Cardiac muscle cell (in vitro differentiated cells and primary cell): ENCODE measurements at regions not wholly inside any gene's neighbourhood (a gene's known extent, or its start where the extent isn't known, plus 50 kb on each side); places are given as distances from the start of the nearest gene placed in this dataset.
A peak's percentile ranks its signal among the peaks of the same experiment; 100 is the strongest.

ENCODE experiments used
- DNase-seq, 2 donors: peaks; one replicate each; pipeline versions ENCODE4 v3.0.0 to v3.0.0-alpha.2; 2010 to 2017; ENCODE audit warnings: low read depth in 1 of 2, low spot score in 1 of 2
- H3K27ac ChIP-seq: fragments of 200-600 bp; sonication (generic); 2 replicates; pipeline ENCODE4 v1.5.1; 2016
- H3K27me3 ChIP-seq: fragments of 200-600 bp; sonication (generic); 2 replicates; pipeline ENCODE4 v1.6.0; 2016; ENCODE audit warnings: control low read depth
- H3K36me3 ChIP-seq: fragments of 200-600 bp; sonication (generic); 2 replicates; pipeline ENCODE4 v1.5.1; 2016; ENCODE audit warnings: control low read depth
- H3K4me1 ChIP-seq: fragments of 200-600 bp; sonication (generic); 2 replicates; pipeline ENCODE4 v1.8.1; 2017; ENCODE audit warnings: low read depth, mild to moderate bottlenecking, mixed run types
- H3K4me3 ChIP-seq: fragments of 200-600 bp; sonication (generic); 2 replicates; pipeline ENCODE4 v1.5.1; 2016; ENCODE audit warnings: mild to moderate bottlenecking
- H3K9me3 ChIP-seq: fragments of 200-600 bp; sonication (generic); 2 replicates; pipeline ENCODE4 v1.5.1; 2017; ENCODE audit warnings: low read depth, mild to moderate bottlenecking, control low read depth
- CTCF ChIP-seq: IDR thresholded peaks from 2 replicates; pipeline ENCODE4 v1.5.1; 2012; ENCODE audit warnings: low read depth, mild to moderate bottlenecking, low read length

DNA sequence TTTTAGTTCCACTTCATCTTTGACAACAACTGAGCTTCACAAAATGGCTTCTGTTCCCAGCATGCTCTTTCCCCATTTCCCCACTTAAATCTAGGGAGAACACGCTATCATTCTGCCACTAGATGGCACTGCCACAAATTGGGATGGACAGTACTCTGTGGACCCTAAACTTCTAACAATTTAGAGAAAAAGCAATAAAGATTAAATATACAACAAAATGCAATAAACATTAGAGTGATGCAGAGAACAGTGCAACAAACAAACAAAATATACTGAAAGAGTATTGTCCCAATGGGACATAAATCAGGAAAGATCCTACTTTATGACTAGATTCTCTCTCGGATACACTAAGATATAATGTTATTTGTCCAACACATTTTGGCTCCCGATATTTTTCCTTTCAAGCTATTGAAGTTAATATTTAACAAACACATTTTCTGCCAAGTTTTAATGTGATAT is 169.7 kb upstream of the TMCO5A start:
- no peaks in the 10 kb centered on the region for H3K9me3 ChIP-seq
- no peaks in the 10 kb centered on the region for H3K27me3 ChIP-seq
- peak; percentile 12 to 81 for DNase-seq
- peak; percentile 69 for TF ChIP-seq CTCF
- no peaks in the 10 kb centered on the region for H3K36me3 ChIP-seq
- no peaks in the 10 kb centered on the region for H3K4me1 ChIP-seq
- H3K27ac ChIP-seq = no peak overlapping the region
- H3K4me3 ChIP-seq = no peak overlapping the region

GRCh38 chr15:37765786-37766185 is 168.7 kb upstream of the TMCO5A start:
- no peak for DNase-seq
- no peak overlapping the region for H3K4me3 ChIP-seq
- H3K27me3 ChIP-seq = no peaks in the 10 kb centered on the region
- H3K9me3 ChIP-seq = no peaks in the 10 kb centered on the region
- H3K36me3 ChIP-seq = no peaks in the 10 kb centered on the region
- no peak overlapping the region for H3K27ac ChIP-seq
- no peaks in the 10 kb centered on the region for H3K4me1 ChIP-seq
- no peak for TF ChIP-seq CTCF

- no peaks in the 10 kb centered on the region for H3K4me1 ChIP-seq
- TF ChIP-seq CTCF = no peak
- no peak overlapping the region for H3K27ac ChIP-seq
- H3K27me3 ChIP-seq = no peaks in the 10 kb centered on the region
- H3K4me3 ChIP-seq = no peak overlapping the region
- DNase-seq = peak in 1 of 2 donors; percentile 33
- H3K36me3 ChIP-seq = no peaks in the 10 kb centered on the region
- H3K9me3 ChIP-seq = no peaks in the 10 kb centered on the region
These were observed 166.5 kb upstream of the TMCO5A start for GRCh38 chr15:37767841-37768455.

- no peak for TF ChIP-seq CTCF
- H3K36me3 ChIP-seq = no peaks in the 10 kb centered on the region
- no peaks in the 10 kb centered on the region for H3K9me3 ChIP-seq
- H3K27me3 ChIP-seq = no peaks in the 10 kb centered on the region
- DNase-seq = peak in 1 of 2 donors; percentile 71
- H3K4me1 ChIP-seq = no peaks in the 10 kb centered on the region
- no peak overlapping the region for H3K4me3 ChIP-seq
- H3K27ac ChIP-seq = no peak overlapping the region
These were observed 163.0 kb upstream of the TMCO5A start for GRCh38 chr15:37771465-37771864.

GRCh38 chr15:37773111-37773860 is 161.2 kb upstream of the TMCO5A start:
- no peaks in the 10 kb centered on the region for H3K36me3 ChIP-seq
- H3K4me3 ChIP-seq = no peak overlapping the region
- TF ChIP-seq CTCF = no peak
- no peak overlapping the region for H3K27ac ChIP-seq
- peak in 1 of 2 donors; percentile 88 for DNase-seq
- no peaks in the 10 kb centered on the region for H3K4me1 ChIP-seq
- no peaks in the 10 kb centered on the region for H3K9me3 ChIP-seq
- no peaks in the 10 kb centered on the region for H3K27me3 ChIP-seq
